NCI-H226 (cell line): ENCODE measurements at regions not wholly inside any gene's neighbourhood (a gene's known extent, or its start where the extent isn't known, plus 50 kb on each side); places are given as distances from the start of the nearest gene placed in this dataset.

Experiments
- DNase-seq: peaks from one replicate; pipeline ENCODE4 v3.0.0-alpha.2; 2015

DNA sequence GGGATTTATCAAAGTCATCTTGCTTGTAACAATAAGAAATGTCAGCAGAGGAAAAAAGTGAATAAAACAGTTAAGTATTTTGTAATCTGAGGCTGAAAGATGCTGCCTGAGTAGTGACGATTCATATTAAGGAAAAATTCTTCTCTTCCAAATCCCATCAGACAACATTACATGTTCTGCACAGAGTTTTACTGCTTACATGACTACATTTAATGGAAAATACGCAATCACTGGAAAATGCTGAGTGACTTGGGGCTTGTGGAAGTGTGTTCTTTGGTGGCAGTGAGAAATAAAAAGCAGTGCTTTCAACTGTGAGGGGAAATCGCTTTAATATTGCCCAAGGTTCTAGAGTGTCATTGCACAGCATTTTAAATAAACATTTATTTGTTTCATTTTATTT is 1025.2 kb upstream of the GOT2 start:
- DNase-seq = no peak

DNA sequence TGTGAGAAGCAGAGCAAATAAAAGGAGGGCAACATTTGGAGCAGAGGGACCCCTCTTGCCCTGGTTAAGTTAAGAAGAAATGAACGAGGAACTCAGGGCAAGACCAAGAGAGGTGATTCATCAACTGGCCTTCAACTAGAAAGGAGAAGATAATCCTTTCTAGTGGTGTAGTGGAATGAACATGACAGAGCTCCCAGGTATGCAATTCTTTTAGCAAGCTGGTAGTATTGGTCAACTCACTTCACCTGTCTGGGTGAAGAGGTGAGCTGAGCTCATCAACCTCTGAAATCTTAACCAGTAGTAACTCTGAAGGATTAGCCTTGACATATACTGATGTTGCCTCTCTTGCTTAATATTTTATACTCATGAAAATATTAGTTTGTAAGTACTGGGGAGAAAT is 1024.7 kb upstream of the GOT2 start:
- no peak for DNase-seq

GRCh38 chr16:59754854-59755253 is 1020.7 kb upstream of the GOT2 start:
- DNase-seq = no peak

GRCh38 chr16:59749662-59750336 is 1015.7 kb upstream of the GOT2 start:
- no peak for DNase-seq

DNA sequence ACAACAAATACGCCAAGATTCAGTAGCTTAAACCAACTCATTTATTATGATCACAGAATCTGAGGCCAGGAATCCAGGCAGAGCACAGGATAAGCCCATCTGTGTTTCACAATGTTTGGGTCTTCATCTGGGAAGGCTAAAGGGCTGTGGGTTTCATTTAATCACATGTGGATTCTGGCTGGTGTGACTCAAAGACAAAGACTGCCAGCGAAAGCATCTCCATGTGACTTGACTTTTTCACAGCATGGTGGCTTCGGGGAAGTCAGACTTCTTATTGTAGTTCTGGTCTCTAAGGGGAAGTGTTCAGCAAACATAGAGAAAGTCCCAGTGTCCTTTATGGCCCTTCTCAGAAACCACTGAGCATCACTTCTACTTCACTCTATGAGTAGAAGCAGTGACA is 1014.4 kb upstream of the GOT2 start:
- DNase-seq = no peak

DNA sequence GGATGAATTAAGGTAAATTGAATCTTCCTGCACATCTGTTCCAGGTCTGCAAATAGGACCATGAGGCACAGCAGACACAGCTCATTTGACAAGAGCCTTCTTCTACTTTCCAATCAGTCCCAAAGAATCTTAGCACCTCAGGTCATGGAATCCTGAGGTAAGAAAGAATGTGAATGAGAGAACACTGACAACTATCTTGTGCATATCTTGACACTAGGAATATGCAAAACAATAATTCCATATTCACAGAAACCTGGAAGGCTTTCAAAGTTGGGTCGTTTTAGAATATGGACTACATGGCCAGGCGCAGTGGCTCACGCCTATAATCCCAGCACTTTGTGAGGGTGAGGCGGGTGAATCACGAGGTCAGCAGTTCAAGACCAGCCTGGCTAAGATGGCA is 1009.4 kb upstream of the GOT2 start:
- no peak for DNase-seq

GRCh38 chr16:59740858-59741257 is 1006.7 kb upstream of the GOT2 start:
- DNase-seq = no peak

DNA sequence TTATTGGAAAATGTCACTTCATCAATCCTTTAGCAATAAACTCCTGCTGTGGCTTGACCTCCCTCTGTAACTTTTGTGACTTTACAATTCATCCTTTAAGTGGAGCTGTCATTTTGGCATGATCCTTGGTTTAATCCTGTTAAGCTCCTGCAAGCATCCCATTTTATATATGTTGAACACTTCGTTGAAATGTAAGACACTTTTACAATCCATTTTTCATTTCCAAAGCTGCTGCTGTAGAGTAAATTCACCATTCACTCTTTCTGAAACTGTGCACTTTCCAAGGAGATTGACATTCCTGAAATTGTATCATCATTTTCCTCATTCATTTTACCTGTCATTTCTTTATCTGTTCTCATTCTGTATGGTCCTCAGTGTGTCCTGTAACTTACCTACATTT is 1003.2 kb upstream of the GOT2 start:
- no peak for DNase-seq

GRCh38 chr16:59733321-59733720 is 999.2 kb upstream of the GOT2 start:
- DNase-seq = no peak

- DNase-seq = no peak
Observed at GRCh38 chr16:59729613-59730012, 995.5 kb upstream of the GOT2 start.

DNA sequence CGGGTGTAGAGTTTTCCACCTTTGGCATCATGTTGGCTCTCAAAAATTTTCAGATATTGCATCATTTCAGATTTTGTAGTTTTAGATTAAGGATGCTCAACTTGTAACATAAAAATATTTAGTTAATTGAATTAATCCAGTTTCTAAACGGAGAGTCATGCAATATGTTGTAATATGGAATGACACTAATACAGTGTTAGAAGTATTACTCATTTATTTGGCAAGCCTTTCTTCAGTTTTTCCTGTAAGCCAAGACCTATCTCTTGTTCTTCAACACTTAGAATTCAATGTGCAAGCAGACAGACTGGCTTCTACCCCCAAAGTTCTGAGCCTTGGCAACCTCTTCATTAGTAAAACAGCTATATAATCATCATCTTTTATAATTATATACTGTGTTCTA is 985.0 kb upstream of the GOT2 start:
- no peak for DNase-seq

DNA sequence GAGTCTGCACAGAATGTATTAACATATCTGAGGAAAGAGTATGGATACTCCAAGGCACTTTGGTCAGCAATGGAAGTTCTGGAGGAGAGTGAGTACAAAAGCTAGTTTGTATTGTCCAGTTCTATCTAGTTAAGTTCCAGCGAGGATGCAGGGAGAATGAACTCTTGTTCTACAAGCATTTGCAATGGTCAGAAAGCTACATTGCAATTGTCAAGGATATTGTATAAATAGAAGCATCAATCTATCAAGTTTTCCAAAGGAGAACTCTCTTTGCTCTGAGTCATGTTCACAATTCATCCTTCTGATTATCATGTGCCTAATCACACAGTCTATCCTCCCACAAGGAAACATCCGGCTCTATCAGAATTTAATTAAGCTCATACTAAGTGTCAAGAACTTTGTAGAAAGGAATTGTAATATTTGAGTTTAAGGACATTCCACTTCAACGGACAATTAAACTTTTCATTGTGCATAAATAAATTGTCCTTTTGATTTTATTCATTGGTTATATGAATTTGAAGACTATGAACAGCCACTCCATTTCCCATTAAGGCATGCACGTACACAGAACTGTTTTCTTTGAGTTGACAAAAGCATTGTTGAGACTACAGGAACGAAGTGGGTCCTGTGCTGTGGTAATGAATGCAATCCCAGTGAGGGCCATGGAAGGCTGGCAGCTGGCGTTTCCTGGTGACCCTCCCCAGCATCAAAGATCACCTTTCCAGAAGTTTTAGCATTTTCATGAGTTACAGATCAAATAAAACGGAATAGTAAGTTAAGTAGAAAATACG is 973.5 kb upstream of the GOT2 start:
- DNase-seq = no peak

DNA sequence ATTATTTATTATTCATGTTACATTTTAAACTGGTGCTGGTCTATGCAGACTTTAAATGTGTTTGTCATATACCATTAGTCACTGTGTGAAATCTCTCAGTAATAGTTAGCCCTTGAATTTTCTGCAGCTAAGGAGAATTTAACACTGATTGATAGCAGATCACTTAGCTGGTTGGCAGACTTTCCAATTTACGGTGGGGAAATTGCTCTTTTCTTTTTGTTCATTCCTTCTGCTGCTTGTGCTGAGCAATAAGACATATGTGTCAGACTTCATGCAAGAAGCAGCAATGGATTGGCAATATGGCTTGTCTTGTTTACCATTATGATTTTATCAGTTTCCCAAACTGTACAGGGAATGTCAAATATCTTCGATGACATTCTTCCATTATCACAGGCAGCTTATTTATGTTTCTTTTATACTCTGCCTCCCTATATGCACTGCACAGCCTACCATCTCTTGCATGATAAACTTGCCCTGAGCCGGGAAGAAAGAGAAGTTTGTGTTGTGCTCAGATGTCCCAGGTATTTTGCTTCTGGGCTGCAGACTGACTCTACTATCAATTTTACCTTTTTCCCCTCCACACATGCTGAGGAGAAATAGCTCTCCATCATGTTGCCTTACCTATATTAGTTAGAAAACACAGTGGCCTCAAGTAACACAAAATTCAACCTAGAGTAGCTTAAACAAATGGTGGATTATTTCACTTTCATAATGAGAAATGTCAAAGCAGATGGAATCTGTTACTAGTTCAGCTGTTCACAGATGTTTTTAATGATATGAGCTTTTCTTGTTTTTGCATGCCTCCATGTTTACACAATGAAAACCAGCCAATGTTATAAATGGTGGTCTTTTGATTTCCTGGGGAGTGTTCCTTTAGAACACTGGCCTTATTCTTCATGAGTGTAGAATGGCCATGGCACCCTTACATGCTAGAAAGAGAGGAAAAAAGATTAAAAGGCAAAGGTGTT is 968.1 kb upstream of the GOT2 start:
- no peak for DNase-seq

DNA sequence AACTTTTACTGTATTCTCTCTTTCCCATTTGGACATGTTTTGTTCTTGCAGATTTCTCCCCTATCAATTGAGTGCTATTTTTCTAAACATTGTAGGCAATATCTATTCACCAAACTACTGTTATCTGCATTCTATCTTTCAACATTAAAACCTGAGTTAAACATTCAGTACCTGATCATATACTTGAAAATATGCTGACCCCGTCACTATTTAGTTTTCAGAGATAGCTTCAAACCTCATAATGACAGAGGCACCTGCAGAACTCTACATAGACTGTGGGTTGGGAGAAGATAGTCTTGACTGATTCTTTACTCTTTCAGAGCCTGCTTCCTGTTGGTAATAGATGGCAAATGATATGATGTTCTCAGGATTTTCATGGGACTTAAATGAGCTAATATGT is 965.7 kb upstream of the GOT2 start:
- no peak for DNase-seq

DNA sequence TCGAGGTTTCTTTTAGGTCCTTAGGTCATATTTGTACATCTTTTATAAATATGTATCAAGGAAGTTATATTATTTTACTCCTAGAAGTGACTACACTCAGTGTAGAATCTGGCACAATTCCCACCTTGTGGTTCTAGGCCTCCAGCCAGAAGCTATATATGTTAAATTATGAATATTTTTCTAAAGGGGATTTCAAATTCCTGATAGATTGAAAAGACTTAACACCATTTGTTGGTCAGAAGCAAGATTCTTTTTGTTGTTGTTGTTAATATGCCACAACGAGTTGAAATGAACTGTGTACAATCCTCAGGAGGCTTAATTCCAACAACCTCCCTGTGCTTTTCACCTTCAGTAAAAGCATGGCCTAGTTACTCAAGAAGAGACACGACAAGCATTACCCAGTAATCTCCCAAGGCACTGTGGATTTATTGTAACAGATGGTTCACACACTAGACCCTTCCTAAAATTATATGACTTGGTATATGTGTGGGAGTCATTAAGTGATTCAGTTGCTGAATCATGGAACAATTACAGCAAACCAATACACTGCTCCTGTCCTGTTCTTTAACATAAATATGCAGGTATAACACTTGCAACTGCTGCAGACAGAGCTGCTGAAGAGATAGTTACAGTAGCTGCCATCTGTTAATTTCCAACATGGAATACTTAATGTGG is 964.4 kb upstream of the GOT2 start:
- DNase-seq = no peak

GRCh38 chr16:59697761-59698160 is 963.6 kb upstream of the GOT2 start:
- DNase-seq = no peak

GRCh38 chr16:59697236-59697635 is 963.1 kb upstream of the GOT2 start:
- DNase-seq = no peak

- no peak for DNase-seq
Observed at GRCh38 chr16:59696495-59696894, 962.4 kb upstream of the GOT2 start.

DNA sequence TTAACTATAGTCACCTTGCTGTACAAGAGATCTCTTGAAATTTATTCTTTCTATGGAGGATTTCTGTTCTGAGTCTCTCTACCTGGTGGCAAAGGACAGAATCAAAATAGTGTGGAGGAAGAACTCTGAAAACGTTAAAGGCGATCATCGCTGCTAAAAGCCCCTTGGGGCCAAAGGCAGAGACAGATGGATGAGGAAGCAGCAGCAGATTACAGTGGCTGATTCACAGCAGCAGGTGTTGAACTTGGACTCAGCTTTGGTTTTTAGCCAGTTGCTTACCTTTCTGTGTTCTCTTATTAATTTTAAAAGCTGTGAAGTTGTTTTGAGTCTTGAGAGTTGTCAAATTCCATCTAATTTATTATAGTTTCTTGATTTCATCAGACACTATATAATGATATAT is 956.1 kb upstream of the GOT2 start:
- no peak for DNase-seq

- no peak for DNase-seq
Observed at GRCh38 chr16:59688006-59688405, 953.9 kb upstream of the GOT2 start.

- no peak for DNase-seq
Observed at GRCh38 chr16:59686405-59686804, 952.3 kb upstream of the GOT2 start.

DNA sequence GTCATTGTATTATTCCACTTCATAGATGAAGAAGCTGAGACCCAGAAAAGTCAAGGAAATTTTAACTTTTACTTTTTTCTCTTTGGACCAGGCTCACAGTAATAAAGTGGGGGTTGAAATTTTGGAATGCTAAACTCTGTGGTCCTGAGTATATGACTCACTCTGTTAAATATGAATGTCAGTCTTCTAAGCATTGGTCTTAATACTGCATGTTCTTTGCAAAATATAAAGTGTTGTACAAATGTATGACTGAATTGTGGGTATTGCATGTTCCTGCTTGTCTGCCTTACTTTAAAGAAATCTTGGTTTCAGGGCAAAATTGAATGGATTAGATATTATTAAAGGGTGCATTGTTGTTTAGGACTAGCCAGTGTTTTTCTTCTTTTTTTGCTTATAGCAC is 950.8 kb upstream of the GOT2 start:
- DNase-seq = no peak

- no peak for DNase-seq
Observed at GRCh38 chr16:59683709-59684108, 949.6 kb upstream of the GOT2 start.
